CD14-positive monocyte (primary cell): ENCODE measurements at regions not wholly inside any gene's neighbourhood (a gene's known extent, or its start where the extent isn't known, plus 50 kb on each side); places are given as distances from the start of the nearest gene placed in this dataset.

ENCODE experiments used
- DNase-seq, 3 donors: peaks; one replicate each; pipeline ENCODE4 v3.0.0-alpha.2; 2011 to 2022
- H2AFZ ChIP-seq: 2 replicates; pipeline ENCODE4 v1.6.0; 2012; ENCODE audit warnings: mild to moderate bottlenecking, low read depth, low read length, inconsistent platforms; ENCODE audit not compliant: insufficient read depth, poor library complexity, severe bottlenecking
- H3K27ac ChIP-seq, 2 donors: 1 replicate in 1 of 2; 2 replicates in 1 of 2; pipeline ENCODE4 v1.5.1; 2012 to 2013; ENCODE audit warnings: low read length in 2 of 2, control low read depth in 1 of 2, inconsistent platforms in 1 of 2, low read depth in 1 of 2, mild to moderate bottlenecking in 1 of 2
- H3K27me3 ChIP-seq, 2 donors: one replicate each; pipeline versions ENCODE4 v1.6.0 to v1.6.1; 2011 to 2013; ENCODE audit warnings: low read length in 2 of 2; ENCODE audit not compliant: control insufficient read depth in 2 of 2, insufficient read depth in 2 of 2
- H3K36me3 ChIP-seq, 2 donors: replicated peaks in 1 of 2; 1 replicate in 1 of 2; 2 replicates in 1 of 2; pipeline versions ENCODE4 v1.5.1 to v1.6.1; 2012 to 2013; ENCODE audit warnings: low read length in 2 of 2, control low read depth in 1 of 2, inconsistent platforms in 1 of 2, mild to moderate bottlenecking in 1 of 2; ENCODE audit not compliant: insufficient read depth in 2 of 2, control insufficient read depth in 1 of 2
- H3K4me1 ChIP-seq, 2 donors: 1 replicate in 1 of 2; 2 replicates in 1 of 2; pipeline versions ENCODE4 v1.5.1 to v1.6.1; 2012 to 2013; ENCODE audit warnings: low read length in 2 of 2, control low read depth in 1 of 2, inconsistent platforms in 1 of 2, mild to moderate bottlenecking in 1 of 2, moderate library complexity in 1 of 2; ENCODE audit not compliant: insufficient read depth in 2 of 2, control insufficient read depth in 1 of 2
- H3K4me2 ChIP-seq: replicated peaks from 2 replicates; pipeline ENCODE3; 2012; ENCODE audit warnings: low read length, moderate library complexity, mild to moderate bottlenecking; ENCODE audit not compliant: poor library complexity, severe bottlenecking; ENCODE audit errors: extremely low read depth
- H3K4me3 ChIP-seq, 3 experiments: fragments of 200-600 bp in 1 of 3; sonication (generic) in 1 of 3; replicated peaks in 1 of 3; 1 replicate in 2 of 3; 2 replicates in 1 of 3; pipeline ENCODE4 v1.5.1; 2011 to 2013; ENCODE audit warnings: low read length in 3 of 3, mild to moderate bottlenecking in 3 of 3, control low read depth in 2 of 3, low read depth in 2 of 3, inconsistent platforms in 1 of 3, moderate library complexity in 1 of 3
- H3K79me2 ChIP-seq: 2 replicates; pipeline ENCODE4 v1.6.0; 2012; ENCODE audit warnings: mild to moderate bottlenecking, control low read depth, inconsistent platforms, low read length, moderate library complexity; ENCODE audit not compliant: insufficient read depth
- H3K9ac ChIP-seq: 2 replicates; pipeline ENCODE4 v1.6.0; 2017; ENCODE audit warnings: low read length, mild to moderate bottlenecking; ENCODE audit not compliant: insufficient read depth, poor library complexity, severe bottlenecking
- H3K9me3 ChIP-seq, 2 donors: replicated peaks in 1 of 2; 1 replicate in 1 of 2; 2 replicates in 1 of 2; pipeline versions ENCODE4 v1.5.1 to v1.6.1; 2012 to 2013; ENCODE audit warnings: low read length in 2 of 2, control low read depth in 1 of 2; ENCODE audit not compliant: control insufficient read depth in 1 of 2, insufficient read depth in 1 of 2
- H4K20me1 ChIP-seq: 2 replicates; pipeline ENCODE4 v1.6.0; 2012; ENCODE audit warnings: mild to moderate bottlenecking, low read length, control low read depth, moderate library complexity; ENCODE audit not compliant: insufficient read depth
- H3K27ac Mint-ChIP-seq, 7 donors: one replicate each; pipeline ENCODE4 v1.8.0; 2020; ENCODE audit warnings: mild to moderate bottlenecking in 7 of 7, mixed read lengths in 7 of 7, moderate library complexity in 6 of 7, inconsistent platforms in 2 of 7
- H3K27me3 Mint-ChIP-seq, 3 donors: one replicate each; pipeline ENCODE4 v1.8.0; 2021 to 2022; ENCODE audit warnings: low read depth in 3 of 3, mild to moderate bottlenecking in 3 of 3, mixed read lengths in 3 of 3, moderate library complexity in 3 of 3, inconsistent platforms in 1 of 3
- H3K36me3 Mint-ChIP-seq, 2 donors: one replicate each; pipeline ENCODE4 v1.8.0; 2020; ENCODE audit warnings: mixed read lengths in 2 of 2, inconsistent platforms in 1 of 2, mild to moderate bottlenecking in 1 of 2
- H3K4me1 Mint-ChIP-seq: one replicate; pipeline ENCODE4 v1.8.0; 2020; ENCODE audit warnings: mild to moderate bottlenecking, mixed read lengths
- H3K4me3 Mint-ChIP-seq, 2 donors: one replicate each; pipeline ENCODE4 v1.8.0; 2020; ENCODE audit warnings: mild to moderate bottlenecking in 2 of 2, mixed read lengths in 2 of 2, moderate library complexity in 1 of 2
- H3K9me3 Mint-ChIP-seq, 7 donors: one replicate each; pipeline ENCODE4 v1.8.0; 2020 to 2022; ENCODE audit warnings: mixed read lengths in 7 of 7, mild to moderate bottlenecking in 6 of 7, moderate library complexity in 6 of 7, inconsistent platforms in 2 of 7
- CTCF ChIP-seq: fragments of 200-600 bp; IDR thresholded peaks from one replicate; pipeline ENCODE4 v1.8.0; 2022; ENCODE audit warnings: antibody characterized with exemption, mild to moderate bottlenecking
- WGBS: methylation state at CpG from one replicate; pipeline ENCODE4 v1.1.5; 2013; ENCODE audit warnings: missing lambda C conversion rate; ENCODE audit not compliant: insufficient coverage; 5-methylcytosine and 5-hydroxymethylcytosine counted together
- intact Hi-C, 2 donors: fragments of 100-400 bp; cut with micrococcal nuclease; formaldehyde crosslinking; loops; one replicate each; pipeline versions ENCODE4 v1.15.0 to v1.15.1; 2023

- no peak for TF ChIP-seq CTCF
Measured at GRCh38 chr3:159025733-159026132, 223.9 kb downstream of the MFSD1 start.

DNA sequence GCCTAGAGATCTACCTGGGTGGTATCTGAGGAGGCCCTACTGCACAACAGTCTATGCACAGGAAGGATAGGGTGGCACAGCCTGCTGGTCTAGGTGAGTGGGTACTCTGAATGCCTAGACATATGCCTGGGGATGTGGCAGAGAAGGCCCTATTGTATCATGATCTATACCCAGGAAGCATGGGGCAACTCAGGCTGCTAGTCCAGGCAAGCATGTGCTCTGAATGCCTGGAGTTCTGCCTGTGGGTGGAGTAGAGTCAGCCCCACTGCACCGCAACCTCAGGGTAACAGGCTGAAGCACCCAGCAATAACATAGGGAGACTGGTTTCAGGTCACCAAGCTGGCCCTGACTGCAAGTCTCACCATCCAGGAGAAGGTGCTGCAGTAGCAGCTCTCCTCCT, 224.7 kb downstream of the MFSD1 start:
- H3K4me1 ChIP-seq, result no peaks in the 10 kb centered on the region
- no peak overlapping the region for H3K9ac ChIP-seq
- no peaks in the 10 kb centered on the region for H4K20me1 ChIP-seq
- peaks cover 1 to 10% (median 7%) of the 10 kb centered on the region in 7 donors for H3K9me3 Mint-ChIP-seq
- no peak for TF ChIP-seq CTCF
- no peak overlapping the region for H3K4me2 ChIP-seq
- H3K27ac Mint-ChIP-seq, result no peak overlapping the region
- no peaks in the 10 kb centered on the region for H3K4me1 Mint-ChIP-seq
- H3K36me3 Mint-ChIP-seq, result no peaks in the 10 kb centered on the region
- DNase-seq, result no peak
- intact Hi-C loops, result no loop called here
- H3K27ac ChIP-seq, result no peak overlapping the region
- WGBS, result 100% methylated on average over 1 of the region's 1 CpG
- H3K4me3 ChIP-seq, result no peak overlapping the region
- no peaks in the 10 kb centered on the region for H3K27me3 Mint-ChIP-seq
- no peak overlapping the region for H3K4me3 Mint-ChIP-seq
- H3K36me3 ChIP-seq, result no peaks in the 10 kb centered on the region
- no peaks in the 10 kb centered on the region for H3K79me2 ChIP-seq
- H2AFZ ChIP-seq, result no peak overlapping the region
- H3K27me3 ChIP-seq, result no peaks in the 10 kb centered on the region
- peaks cover 14 to 28% of the 10 kb centered on the region in 2 donors for H3K9me3 ChIP-seq

More at GRCh38 chr3:159025733-159026132, 223.9 kb downstream of the MFSD1 start:
- Mint-ChIP-seq H3K27me3 (no peaks in the 10 kb centered on the region), H3K9me3 (peaks cover 1 to 10% (median 7%) of the 10 kb centered on the region in 7 donors), H3K36me3 (no peaks in the 10 kb centered on the region), H3K4me3 (no peak overlapping the region), H3K27ac (no peak overlapping the region), H3K4me1 (no peaks in the 10 kb centered on the region)
- H3K4me3 ChIP-seq, result no peak overlapping the region
- H2AFZ ChIP-seq, result no peak overlapping the region
- H3K27me3 ChIP-seq, result no peaks in the 10 kb centered on the region
- H3K4me2 ChIP-seq, result no peak overlapping the region
- H3K9ac ChIP-seq, result no peak overlapping the region
- H3K36me3 ChIP-seq, result no peaks in the 10 kb centered on the region
- H3K79me2 ChIP-seq, result no peaks in the 10 kb centered on the region
- DNase-seq, result no peak
- intact Hi-C loops, result no loop called here
- H4K20me1 ChIP-seq, result no peaks in the 10 kb centered on the region
- no peaks in the 10 kb centered on the region for H3K4me1 ChIP-seq
- H3K27ac ChIP-seq, result no peak overlapping the region
- 28% methylated on average over 2 of the region's 2 CpGs for WGBS
- H3K9me3 ChIP-seq, result peaks cover 14 to 28% of the 10 kb centered on the region in 2 donors
